ENCODE measurements at regions not wholly inside any gene's neighbourhood (a gene's known extent, or its start where the extent isn't known, plus 50 kb on each side); places are given as distances from the start of the nearest gene placed in this dataset.

- TF ChIP-seq, protein P1, sequence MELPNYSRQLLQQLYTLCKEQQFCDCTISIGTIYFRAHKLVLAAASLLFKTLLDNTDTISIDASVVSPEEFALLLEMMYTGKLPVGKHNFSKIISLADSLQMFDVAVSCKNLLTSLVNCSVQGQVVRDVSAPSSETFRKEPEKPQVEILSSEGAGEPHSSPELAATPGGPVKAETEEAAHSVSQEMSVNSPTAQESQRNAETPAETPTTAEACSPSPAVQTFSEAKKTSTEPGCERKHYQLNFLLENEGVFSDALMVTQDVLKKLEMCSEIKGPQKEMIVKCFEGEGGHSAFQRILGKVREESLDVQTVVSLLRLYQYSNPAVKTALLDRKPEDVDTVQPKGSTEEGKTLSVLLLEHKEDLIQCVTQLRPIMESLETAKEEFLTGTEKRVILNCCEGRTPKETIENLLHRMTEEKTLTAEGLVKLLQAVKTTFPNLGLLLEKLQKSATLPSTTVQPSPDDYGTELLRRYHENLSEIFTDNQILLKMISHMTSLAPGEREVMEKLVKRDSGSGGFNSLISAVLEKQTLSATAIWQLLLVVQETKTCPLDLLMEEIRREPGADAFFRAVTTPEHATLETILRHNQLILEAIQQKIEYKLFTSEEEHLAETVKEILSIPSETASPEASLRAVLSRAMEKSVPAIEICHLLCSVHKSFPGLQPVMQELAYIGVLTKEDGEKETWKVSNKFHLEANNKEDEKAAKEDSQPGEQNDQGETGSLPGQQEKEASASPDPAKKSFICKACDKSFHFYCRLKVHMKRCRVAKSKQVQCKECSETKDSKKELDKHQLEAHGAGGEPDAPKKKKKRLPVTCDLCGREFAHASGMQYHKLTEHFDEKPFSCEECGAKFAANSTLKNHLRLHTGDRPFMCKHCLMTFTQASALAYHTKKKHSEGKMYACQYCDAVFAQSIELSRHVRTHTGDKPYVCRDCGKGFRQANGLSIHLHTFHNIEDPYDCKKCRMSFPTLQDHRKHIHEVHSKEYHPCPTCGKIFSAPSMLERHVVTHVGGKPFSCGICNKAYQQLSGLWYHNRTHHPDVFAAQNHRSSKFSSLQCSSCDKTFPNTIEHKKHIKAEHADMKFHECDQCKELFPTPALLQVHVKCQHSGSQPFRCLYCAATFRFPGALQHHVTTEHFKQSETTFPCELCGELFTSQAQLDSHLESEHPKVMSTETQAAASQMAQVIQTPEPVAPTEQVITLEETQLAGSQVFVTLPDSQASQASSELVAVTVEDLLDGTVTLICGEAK (IDR thresholded peaks at IDR 0.05): no peak
- TF ChIP-seq, protein P1 (CRISPR knock-in tag; IDR thresholded peaks at IDR 0.05): no peak
- TF ChIP-seq TCF7 (IDR thresholded peaks at IDR 0.05; ENCODE audit: borderline replicate concordance): no peak
- no peak for TF ChIP-seq TAL1 (IDR thresholded peaks at IDR 0.05)
- TF ChIP-seq CHCHD3 (CRISPR knock-in tag; IDR thresholded peaks at IDR 0.05): no peak
These were observed 293.3 kb downstream of the CSNK1G3 start (continued) for GRCh38 chr5:123805300-123805699.

All from K562 (cell line).